ENCODE measurements at regions not wholly inside any gene's neighbourhood (a gene's known extent, or its start where the extent isn't known, plus 50 kb on each side); places are given as distances from the start of the nearest gene placed in this dataset.

DNA sequence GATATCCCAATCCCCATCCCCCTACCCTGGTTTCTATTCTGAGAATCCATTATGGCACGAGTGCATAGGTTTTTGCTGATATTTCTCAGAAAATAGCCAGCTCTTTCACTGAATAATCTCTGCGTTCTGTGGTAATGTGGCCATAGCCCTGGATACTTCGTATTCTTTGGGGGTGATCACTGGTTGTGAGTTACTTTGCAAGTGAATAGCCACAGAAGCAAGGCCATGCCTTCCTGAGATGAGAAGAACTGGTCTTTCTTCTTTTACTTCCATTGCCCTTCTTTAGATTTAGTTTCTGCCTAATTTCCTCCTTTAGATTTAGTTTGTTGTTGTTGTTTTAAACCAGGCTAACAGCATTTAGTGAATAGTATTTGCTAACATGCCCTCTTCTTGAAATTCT, 323.4 kb downstream of the CDC14C start:
- no peak for DNase-seq (ENCODE audit: low read depth, low spot score)

DNA sequence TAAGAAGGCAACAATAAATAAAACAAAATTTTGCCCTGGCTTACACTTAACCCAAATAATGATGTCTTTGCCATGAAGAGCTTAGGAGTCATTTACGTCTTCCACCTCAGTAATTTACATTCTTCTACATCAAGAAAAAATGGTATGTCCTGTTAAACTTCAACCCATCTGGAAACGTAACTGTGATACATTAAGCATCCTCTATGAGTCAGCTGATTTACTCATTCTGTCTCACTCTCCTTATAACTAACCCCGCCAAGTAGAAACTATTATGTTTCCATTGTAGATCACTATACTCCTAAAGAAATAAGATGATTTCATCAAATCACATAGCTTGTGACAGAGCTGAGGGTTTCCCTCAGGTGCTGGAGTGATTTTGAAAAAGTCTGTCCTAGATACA, 330.7 kb downstream of the CDC14C start:
- no peak overlapping the region for H3K4me3 ChIP-seq (ENCODE audit: insufficient read length, low read depth)
- H3K9ac ChIP-seq (ENCODE audit: insufficient read length, low read depth), result no peak overlapping the region
- TF ChIP-seq YY1 (IDR thresholded peaks at IDR 0.05; ENCODE audit: insufficient read depth, insufficient read length) (no peak), SUZ12 (IDR thresholded peaks at IDR 0.05; ENCODE audit: extremely low read depth, insufficient read depth, insufficient read length) (no peak), ZNF274 (IDR thresholded peaks at IDR 0.05; ENCODE audit: low read depth, low read length) (no peak)
- no peaks in the 10 kb centered on the region for H3K36me3 ChIP-seq (ENCODE audit: insufficient read depth, insufficient read length, low read length)
- H3K4me1 ChIP-seq (ENCODE audit: insufficient read depth, insufficient read length), result no peaks in the 10 kb centered on the region
- DNase-seq (ENCODE audit: low read depth, low spot score), result no peak
- no peaks in the 10 kb centered on the region for H3K9me3 ChIP-seq (ENCODE audit: insufficient read depth, low read length)
- H3K27me3 ChIP-seq (ENCODE audit: insufficient read depth, insufficient read length), result no peaks in the 10 kb centered on the region

More for the DNA sequence above, 323.4 kb downstream of the CDC14C start:
- Histone ChIP-seq H3K4me1 (ENCODE audit: insufficient read depth, insufficient read length) (no peaks in the 10 kb centered on the region), H3K27me3 (ENCODE audit: insufficient read depth, insufficient read length) (no peaks in the 10 kb centered on the region), H3K9ac (ENCODE audit: insufficient read length, low read depth) (no peak overlapping the region), H3K9me3 (ENCODE audit: insufficient read depth, low read length) (no peaks in the 10 kb centered on the region), H3K36me3 (ENCODE audit: insufficient read depth, insufficient read length, low read length) (no peaks in the 10 kb centered on the region), H3K4me3 (ENCODE audit: insufficient read length, low read depth) (no peak overlapping the region)
- no peak for TF ChIP-seq SUZ12 (IDR thresholded peaks at IDR 0.05; ENCODE audit: extremely low read depth, insufficient read depth, insufficient read length)
- TF ChIP-seq ZNF274 (IDR thresholded peaks at IDR 0.05; ENCODE audit: low read depth, low read length), result no peak
- no peak for TF ChIP-seq YY1 (IDR thresholded peaks at IDR 0.05; ENCODE audit: insufficient read depth, insufficient read length)

DNA sequence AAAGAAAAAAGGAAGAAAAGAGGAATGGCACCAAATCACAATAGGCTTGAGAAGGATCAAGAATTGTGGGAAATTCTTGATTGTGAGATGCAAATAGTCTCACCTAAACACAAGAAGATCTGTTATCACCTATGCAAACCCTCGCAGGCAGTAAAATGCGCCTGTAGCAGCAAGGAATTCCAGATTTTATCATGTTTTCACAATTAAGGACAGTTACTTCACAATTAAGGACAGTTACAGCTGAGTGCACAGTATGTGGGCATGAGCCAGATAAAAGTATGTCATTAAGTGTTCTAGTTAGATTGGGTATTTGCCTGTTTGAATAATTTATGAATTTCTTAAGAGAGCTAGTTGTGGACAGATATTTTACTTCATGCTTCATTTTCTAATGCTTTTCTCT, 336.2 kb downstream of the CDC14C start:
- Histone ChIP-seq H3K4me1 (ENCODE audit: insufficient read depth, insufficient read length) (no peaks in the 10 kb centered on the region), H3K36me3 (ENCODE audit: insufficient read depth, insufficient read length, low read length) (no peaks in the 10 kb centered on the region), H3K9me3 (ENCODE audit: insufficient read depth, low read length) (no peaks in the 10 kb centered on the region), H3K9ac (ENCODE audit: insufficient read length, low read depth) (no peak overlapping the region), H3K27me3 (ENCODE audit: insufficient read depth, insufficient read length) (no peaks in the 10 kb centered on the region), H3K4me3 (ENCODE audit: insufficient read length, low read depth) (no peak overlapping the region)
- TF ChIP-seq YY1 (IDR thresholded peaks at IDR 0.05; ENCODE audit: insufficient read depth, insufficient read length) (no peak), ZNF274 (IDR thresholded peaks at IDR 0.05; ENCODE audit: low read depth, low read length) (no peak), SUZ12 (IDR thresholded peaks at IDR 0.05; ENCODE audit: extremely low read depth, insufficient read depth, insufficient read length) (no peak)
- DNase-seq (ENCODE audit: low read depth, low spot score), result no peak

DNA sequence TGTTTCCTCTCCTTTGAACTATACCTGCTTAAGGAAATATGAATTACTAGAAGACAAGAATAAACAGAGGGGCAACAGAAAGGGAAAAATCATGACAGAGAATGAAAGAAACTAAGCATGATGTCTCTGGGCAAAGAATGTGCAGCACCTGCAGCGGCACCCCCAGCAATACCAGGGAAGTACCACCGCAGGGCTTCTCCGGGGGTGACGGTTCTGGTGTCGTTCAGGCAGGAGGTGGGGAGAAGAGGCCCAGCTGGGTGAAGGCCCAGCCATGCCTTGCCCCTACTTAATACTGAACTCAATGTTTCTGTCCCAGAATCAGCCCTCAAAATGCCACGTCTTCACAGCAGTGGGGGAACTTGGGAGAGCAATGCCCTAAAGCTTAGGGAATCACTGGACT, 337.6 kb downstream of the CDC14C start:
- H3K9me3 ChIP-seq (ENCODE audit: insufficient read depth, low read length), result no peaks in the 10 kb centered on the region
- H3K27me3 ChIP-seq (ENCODE audit: insufficient read depth, insufficient read length), result no peaks in the 10 kb centered on the region
- H3K9ac ChIP-seq (ENCODE audit: insufficient read length, low read depth), result no peak overlapping the region
- H3K4me1 ChIP-seq (ENCODE audit: insufficient read depth, insufficient read length), result no peaks in the 10 kb centered on the region
- no peak overlapping the region for H3K4me3 ChIP-seq (ENCODE audit: insufficient read length, low read depth)
- no peak for DNase-seq (ENCODE audit: low read depth, low spot score)
- TF ChIP-seq YY1 (IDR thresholded peaks at IDR 0.05; ENCODE audit: insufficient read depth, insufficient read length) (no peak), SUZ12 (IDR thresholded peaks at IDR 0.05; ENCODE audit: extremely low read depth, insufficient read depth, insufficient read length) (no peak), ZNF274 (IDR thresholded peaks at IDR 0.05; ENCODE audit: low read depth, low read length) (no peak)
- no peaks in the 10 kb centered on the region for H3K36me3 ChIP-seq (ENCODE audit: insufficient read depth, insufficient read length, low read length)

DNA sequence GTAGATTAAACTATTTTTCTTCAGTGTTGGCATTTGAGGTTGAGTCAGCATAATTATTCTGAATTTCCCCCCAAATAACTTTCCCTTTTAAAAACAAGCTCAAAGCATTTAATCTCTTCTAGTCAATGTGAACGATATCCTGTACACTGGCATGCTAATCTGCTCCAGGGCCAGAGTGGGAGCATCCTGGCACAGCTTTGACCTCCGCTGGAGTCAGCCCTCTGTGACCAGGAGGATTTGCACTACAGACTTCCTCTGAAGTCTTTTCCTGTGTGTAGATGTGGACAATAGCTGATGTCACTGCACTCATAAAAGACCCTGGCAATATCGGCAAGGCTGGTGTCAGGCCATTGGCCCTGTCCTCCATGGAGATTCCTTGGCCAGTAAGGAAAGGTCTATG, 340.2 kb downstream of the CDC14C start:
- Histone ChIP-seq H3K36me3 (ENCODE audit: insufficient read depth, insufficient read length, low read length) (no peaks in the 10 kb centered on the region), H3K4me3 (ENCODE audit: insufficient read length, low read depth) (no peak overlapping the region), H3K9ac (ENCODE audit: insufficient read length, low read depth) (no peak overlapping the region), H3K27me3 (ENCODE audit: insufficient read depth, insufficient read length) (no peaks in the 10 kb centered on the region), H3K9me3 (ENCODE audit: insufficient read depth, low read length) (no peaks in the 10 kb centered on the region), H3K4me1 (ENCODE audit: insufficient read depth, insufficient read length) (no peaks in the 10 kb centered on the region)
- TF ChIP-seq YY1 (IDR thresholded peaks at IDR 0.05; ENCODE audit: insufficient read depth, insufficient read length) (no peak), ZNF274 (IDR thresholded peaks at IDR 0.05; ENCODE audit: low read depth, low read length) (no peak), SUZ12 (IDR thresholded peaks at IDR 0.05; ENCODE audit: extremely low read depth, insufficient read depth, insufficient read length) (no peak)
- DNase-seq (ENCODE audit: low read depth, low spot score), result no peak

- H3K9ac ChIP-seq (ENCODE audit: insufficient read length, low read depth), result no peak overlapping the region
- H3K36me3 ChIP-seq (ENCODE audit: insufficient read depth, insufficient read length, low read length), result no peaks in the 10 kb centered on the region
- H3K4me1 ChIP-seq (ENCODE audit: insufficient read depth, insufficient read length), result no peaks in the 10 kb centered on the region
- H3K9me3 ChIP-seq (ENCODE audit: insufficient read depth, low read length), result no peaks in the 10 kb centered on the region
- H3K27me3 ChIP-seq (ENCODE audit: insufficient read depth, insufficient read length), result no peaks in the 10 kb centered on the region
- no peak overlapping the region for H3K4me3 ChIP-seq (ENCODE audit: insufficient read length, low read depth)
- TF ChIP-seq SUZ12 (IDR thresholded peaks at IDR 0.05; ENCODE audit: extremely low read depth, insufficient read depth, insufficient read length), result no peak
- TF ChIP-seq ZNF274 (IDR thresholded peaks at IDR 0.05; ENCODE audit: low read depth, low read length), result no peak
- no peak for TF ChIP-seq YY1 (IDR thresholded peaks at IDR 0.05; ENCODE audit: insufficient read depth, insufficient read length)
- no peak for DNase-seq (ENCODE audit: low read depth, low spot score)
Observed at GRCh38 chr7:49273897-49274296, 349.6 kb downstream of the CDC14C start.

DNA sequence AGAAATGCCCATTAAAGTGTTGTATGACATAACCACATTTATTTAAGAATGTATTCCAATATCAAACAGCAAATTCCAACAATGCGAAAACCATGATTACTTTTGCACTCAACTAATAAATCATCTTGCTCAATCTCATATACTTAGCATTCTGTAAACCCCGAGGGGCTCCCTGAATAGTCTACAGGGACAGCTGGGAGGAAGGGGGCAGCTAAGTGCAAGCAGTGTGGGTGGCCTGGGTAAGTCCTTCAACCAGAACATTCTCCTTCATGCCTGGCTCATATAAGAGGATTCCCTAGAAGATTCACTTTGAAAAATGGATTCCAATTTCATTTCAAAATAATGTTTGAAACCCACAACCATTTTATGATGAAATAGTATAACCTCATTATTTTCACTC, 355.5 kb downstream of the CDC14C start:
- Histone ChIP-seq H3K9me3 (ENCODE audit: insufficient read depth, low read length) (no peaks in the 10 kb centered on the region), H3K9ac (ENCODE audit: insufficient read length, low read depth) (no peak overlapping the region), H3K4me3 (ENCODE audit: insufficient read length, low read depth) (no peak overlapping the region), H3K36me3 (ENCODE audit: insufficient read depth, insufficient read length, low read length) (no peaks in the 10 kb centered on the region), H3K27me3 (ENCODE audit: insufficient read depth, insufficient read length) (no peaks in the 10 kb centered on the region), H3K4me1 (ENCODE audit: insufficient read depth, insufficient read length) (no peaks in the 10 kb centered on the region)
- no peak for DNase-seq (ENCODE audit: low read depth, low spot score)
- no peak for TF ChIP-seq YY1 (IDR thresholded peaks at IDR 0.05; ENCODE audit: insufficient read depth, insufficient read length)
- TF ChIP-seq ZNF274 (IDR thresholded peaks at IDR 0.05; ENCODE audit: low read depth, low read length), result no peak
- TF ChIP-seq SUZ12 (IDR thresholded peaks at IDR 0.05; ENCODE audit: extremely low read depth, insufficient read depth, insufficient read length), result no peak

DNA sequence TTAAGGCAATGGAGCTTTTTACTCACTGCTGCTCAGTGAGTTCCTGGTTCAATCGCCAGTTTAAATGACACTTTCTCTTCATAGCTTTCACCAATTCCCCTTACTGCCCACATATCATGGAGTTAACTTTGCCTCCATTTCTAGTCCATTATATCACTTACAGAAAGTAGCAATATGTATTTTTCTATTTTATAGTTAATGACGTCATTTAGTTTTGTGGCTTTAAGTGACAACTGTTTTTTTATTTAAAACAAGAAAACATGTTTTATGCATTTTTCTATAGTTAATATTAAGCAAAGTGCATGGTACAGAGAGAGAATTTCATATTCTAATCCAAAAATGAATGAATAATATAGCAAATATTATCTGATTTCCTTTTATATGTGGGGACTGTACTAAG, 363.3 kb downstream of the CDC14C start:
- H3K27me3 ChIP-seq (ENCODE audit: insufficient read depth, insufficient read length), result no peaks in the 10 kb centered on the region
- TF ChIP-seq SUZ12 (IDR thresholded peaks at IDR 0.05; ENCODE audit: extremely low read depth, insufficient read depth, insufficient read length) (no peak), ZNF274 (IDR thresholded peaks at IDR 0.05; ENCODE audit: low read depth, low read length) (no peak), YY1 (IDR thresholded peaks at IDR 0.05; ENCODE audit: insufficient read depth, insufficient read length) (no peak)
- H3K36me3 ChIP-seq (ENCODE audit: insufficient read depth, insufficient read length, low read length), result no peaks in the 10 kb centered on the region
- H3K4me3 ChIP-seq (ENCODE audit: insufficient read length, low read depth), result no peak overlapping the region
- no peaks in the 10 kb centered on the region for H3K4me1 ChIP-seq (ENCODE audit: insufficient read depth, insufficient read length)
- H3K9ac ChIP-seq (ENCODE audit: insufficient read length, low read depth), result no peak overlapping the region
- no peak for DNase-seq (ENCODE audit: low read depth, low spot score)
- H3K9me3 ChIP-seq (ENCODE audit: insufficient read depth, low read length), result no peaks in the 10 kb centered on the region
